Mucosa of gallbladder (tissue), 1 donor: ENCODE measurements at regions not wholly inside any gene's neighbourhood (a gene's known extent, or its start where the extent isn't known, plus 50 kb on each side); places are given as distances from the start of the nearest gene placed in this dataset.
"Not testable (repeated sequence)": the region's sequence is repeated elsewhere in the genome, so short reads cannot be mapped to it uniquely, and the experiment has no call there.

Source experiments
- DNase-seq: peaks from one replicate; pipeline ENCODE4 v3.0.0-alpha.2; 2020; ENCODE audit warnings: low spot score
- donor health status: DM: no; HTN: no; CAD: no.

DNA sequence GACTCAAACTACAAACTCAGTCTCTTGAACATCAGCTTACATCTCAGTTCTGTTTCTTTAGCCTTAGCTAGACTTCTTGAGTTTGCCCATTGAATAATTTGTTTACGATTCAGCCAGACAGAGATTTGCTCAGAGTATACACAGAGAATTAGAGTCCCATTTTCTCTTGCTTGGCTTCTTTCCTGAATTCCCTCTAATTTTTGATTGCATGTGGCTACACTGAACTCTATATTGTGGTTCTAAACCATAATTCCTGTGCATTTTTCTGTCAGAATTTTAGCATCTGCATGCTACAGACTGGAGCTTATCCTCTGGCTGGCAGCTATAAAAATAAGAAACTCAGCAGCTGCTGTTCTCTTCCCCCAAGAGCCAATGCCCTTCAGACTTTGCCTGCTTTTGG lies 354.9 kb downstream of the MDFIC start:
- no peak for DNase-seq

DNA sequence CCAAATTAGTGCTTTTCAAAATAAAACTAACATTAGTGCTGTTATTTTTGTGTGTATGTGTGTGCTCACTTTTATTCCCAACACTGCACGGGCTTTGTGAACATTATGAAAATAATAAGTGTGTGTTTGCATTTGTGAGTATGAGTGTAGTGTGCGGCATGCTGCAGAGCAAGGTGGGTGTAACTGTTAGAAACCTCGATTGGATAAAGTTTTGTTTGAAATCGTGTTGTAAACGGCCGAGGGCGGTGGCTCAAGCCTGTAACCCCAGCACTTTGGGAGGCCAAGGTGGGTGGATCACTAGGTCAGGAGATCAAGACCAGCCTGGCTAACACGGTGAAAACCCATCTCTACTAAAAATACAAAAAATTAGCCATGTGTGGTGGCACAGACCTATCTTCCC lies 352.0 kb downstream of the MDFIC start:
- not testable (repeated sequence) for DNase-seq

DNA sequence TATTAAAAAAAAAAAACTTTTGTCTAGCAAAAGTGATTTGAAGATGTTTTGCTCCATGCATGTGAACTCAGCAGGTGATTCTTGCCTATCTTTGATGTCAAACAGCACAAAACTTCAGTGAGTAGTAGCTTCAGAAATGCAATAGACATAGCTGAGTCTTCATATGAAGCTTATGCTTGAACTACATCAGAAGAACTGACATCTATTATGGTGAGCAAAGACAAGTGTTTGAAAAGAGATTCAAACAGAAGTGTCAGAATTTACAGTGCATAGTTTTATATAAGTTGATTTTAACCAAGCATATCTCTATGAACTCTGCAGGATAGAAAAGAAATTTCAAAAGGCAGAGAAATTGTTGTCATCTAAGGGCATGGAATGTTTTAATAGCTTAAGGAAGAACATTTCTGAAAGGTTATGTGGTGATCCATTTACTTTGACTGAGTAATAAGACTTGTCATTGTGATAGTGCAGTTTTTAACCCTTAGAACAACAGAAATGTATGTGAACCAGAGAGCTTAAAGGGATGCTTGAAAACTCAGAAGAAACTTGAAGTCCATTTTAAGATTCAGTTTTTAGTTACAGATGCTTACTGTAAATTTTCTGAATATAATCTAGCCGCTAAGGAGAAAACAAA lies 351.4 kb downstream of the MDFIC start:
- DNase-seq = no peak

DNA sequence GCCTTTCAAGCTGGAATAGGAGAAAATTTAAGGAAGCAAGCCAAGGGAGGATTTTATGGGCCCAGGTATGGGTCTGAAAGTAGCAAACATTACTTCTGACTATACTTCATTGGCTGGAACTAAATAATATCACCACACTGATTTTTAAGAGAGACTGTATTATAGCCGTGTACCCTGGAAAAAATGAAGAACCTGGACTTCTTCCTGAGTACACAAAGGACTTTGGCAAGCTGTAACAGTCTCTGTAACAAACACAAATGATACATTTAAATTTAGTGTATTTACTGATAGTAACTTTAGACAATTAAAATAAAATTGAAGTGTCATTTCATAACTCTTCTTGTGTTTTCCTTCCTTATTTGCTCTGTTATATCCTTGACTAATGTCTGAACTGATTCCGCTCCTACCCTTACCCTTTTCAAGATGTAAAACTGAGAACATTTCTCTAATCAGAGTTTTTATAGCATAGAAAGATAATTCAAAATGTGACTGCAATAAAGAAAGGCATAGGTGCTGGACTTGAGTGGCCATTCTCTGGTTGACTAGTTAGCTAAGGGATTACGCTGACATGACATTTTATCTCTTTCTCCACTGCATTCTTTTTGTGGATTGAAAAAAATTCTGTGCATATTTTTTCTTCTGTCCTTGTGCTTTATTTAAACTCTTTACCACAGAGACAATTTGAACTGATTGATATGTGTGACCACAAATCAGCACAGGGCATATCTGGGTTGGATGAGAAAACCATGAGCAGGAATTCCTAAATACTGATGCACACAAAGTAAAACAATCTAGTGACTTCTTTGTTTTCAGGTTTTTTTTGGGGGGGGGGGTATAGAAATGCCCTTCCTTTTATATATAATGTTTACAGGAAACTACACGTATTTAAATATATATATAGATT lies 349.7 kb downstream of the MDFIC start:
- DNase-seq = no peak

DNA sequence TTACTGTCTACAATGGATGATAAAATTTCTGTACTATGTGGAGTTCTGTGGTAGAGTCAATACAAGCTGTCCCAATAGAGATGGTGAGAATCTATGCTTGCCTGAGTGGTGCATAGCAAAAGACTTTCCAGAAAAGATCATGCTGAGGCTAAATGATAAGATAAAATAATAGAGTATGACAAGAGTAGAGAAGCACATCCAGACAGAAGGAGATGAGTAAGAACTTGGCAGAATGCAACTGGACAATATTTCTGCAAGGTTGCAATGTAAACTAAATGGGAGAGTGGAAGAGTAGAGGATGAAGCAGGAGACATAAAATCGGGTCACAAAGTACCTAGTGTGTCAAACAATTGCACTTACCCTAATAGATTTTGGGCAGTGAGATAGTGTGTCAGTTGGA lies 347.6 kb downstream of the MDFIC start:
- no peak for DNase-seq

DNA sequence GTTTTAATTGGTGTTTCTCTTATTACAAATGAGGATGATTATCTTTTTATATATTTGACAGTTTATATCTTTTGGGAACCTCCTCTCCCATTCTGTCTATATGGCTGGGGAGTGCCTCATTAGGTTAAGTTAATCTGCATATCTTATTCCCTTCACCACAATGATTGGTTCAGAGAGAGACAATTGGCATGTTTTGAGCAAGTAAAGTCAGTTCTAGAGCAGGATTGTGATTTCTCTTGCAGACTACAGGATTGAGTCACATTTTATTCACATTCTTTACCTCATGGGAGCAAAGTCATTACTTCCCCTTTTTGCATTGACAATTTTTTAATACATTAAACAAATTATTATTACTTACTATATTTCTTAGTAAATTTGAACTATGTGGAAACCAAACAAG lies 345.6 kb downstream of the MDFIC start:
- no peak for DNase-seq

DNA sequence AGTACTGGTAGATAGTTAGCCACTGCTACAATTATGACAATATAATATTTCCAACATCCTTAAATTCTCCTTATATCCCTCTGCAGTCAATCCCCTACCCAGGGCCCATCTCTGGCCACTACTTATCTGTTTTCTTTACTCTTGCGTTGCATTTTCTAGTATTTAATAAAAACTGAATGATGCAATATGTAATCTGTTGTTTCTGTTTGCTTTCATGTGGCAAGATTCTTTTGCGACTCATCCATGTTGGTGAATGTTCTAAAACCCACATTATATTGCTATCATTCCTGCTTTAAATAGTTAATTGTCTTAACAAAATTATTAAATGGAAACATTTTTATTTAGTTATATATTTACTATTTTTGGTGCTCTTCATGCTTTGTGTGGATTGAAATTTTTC lies 338.5 kb downstream of the MDFIC start:
- no peak for DNase-seq

DNA sequence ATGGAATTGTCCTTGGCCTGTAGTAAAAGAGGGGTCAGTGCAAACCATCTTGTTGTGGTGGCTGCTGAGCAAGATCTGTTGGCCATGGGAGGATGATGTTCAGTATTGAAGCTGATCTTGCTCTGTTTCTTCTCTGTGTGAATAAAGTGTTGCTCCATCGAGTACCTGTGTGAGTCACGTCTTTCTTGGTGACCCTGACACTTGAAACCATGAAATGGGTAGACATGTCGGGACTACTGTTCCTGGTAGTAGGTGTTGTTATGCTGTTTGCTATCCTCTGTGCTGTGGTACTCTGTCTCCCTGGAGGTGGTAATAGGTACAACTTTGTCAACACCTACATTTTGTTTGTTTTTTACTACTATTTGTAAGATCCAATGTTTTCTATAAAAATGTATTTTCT lies 330.6 kb downstream of the MDFIC start:
- no peak for DNase-seq

DNA sequence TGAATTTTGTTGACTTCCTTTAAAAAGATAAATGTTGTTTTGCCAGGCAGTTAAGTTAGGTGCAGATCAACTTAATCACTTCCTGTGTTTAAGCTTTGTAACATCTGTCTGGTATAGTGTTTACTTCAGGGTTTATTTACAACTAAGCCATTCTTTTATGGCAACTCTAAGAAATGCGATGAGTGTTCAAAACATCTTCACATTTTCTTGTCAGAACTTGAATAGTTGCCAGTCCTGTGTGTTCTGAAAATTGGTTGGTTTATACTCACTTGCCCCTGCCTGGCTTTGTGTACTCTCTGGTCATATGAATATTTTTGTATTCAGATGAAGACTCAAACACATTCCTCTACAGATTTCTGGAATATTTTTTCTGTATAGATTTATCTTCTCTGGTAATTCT lies 327.2 kb downstream of the MDFIC start:
- no peak for DNase-seq

DNA sequence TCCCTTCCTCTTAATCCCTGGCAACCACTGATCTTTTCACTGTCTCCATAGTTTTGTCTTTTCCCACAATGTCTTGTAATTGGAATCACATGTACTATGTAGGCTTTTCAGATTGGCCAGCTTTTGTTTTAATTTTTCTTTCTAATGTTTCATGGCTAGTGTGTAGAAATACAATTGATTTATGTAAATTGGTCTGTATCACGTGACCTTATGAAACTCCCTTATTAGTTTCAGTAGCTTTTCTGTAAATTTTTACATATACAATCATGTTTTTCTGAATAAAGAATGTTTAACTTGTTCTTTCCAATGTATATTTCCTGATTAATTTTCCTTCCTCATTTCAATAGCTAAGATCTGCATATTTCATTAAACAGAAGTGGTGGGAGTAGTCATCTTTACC lies 319.3 kb downstream of the MDFIC start:
- DNase-seq = no peak

DNA sequence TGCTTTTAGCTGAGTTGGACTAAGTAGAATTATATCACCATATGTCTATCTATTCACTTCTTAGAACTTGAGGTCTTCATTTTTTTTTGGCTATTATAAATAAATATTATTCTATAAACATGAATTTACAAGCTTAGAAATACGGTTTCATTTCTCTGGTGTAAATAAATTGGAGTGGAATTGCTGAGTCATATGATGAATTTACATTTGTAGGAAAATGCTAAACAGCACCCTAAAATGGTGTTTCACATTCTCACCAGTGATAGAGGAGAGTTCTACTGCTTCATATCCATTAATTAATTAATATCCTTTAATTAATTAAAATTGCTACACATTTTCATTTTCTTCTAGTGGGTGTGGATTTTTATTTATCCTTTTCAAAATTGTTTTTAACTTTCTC lies 318.3 kb downstream of the MDFIC start:
- no peak for DNase-seq

DNA sequence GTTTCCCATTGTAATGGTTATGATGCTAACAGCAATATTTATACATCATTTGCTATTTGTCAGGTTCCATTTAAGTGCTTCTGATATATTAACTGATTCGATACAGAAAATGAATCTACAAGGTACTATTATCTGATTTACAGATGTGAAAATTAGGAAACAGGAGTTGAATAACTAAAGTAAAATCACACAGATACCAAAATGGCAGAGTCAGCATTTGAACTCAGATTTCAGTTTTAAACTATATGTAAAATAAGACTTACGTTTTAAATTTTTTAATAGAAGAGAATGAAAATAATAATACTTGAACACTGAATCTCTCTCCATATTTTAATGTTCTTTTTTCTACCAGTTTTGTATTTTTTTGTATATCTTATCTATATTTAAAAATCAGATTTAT lies 313.2 kb downstream of the MDFIC start:
- DNase-seq = no peak

DNA sequence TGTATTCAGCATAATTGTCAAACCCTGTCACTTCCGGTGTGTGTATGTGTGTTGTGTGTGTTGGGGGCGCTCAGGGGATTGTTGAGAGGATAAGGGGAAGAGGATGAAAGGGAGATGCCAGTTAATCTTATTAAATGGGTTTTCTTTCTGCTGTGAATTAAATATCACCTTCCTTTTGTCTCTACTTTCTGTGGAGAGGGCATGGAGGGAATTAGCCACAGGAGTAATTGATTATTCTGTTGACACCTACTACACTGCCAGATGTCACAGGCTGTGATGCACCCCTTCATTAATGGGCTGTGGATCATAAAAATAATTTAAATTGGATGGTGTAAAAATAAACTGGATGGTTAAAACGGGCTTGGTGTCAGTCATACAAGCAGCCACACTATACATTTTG lies 311.9 kb downstream of the MDFIC start:
- no peak for DNase-seq

DNA sequence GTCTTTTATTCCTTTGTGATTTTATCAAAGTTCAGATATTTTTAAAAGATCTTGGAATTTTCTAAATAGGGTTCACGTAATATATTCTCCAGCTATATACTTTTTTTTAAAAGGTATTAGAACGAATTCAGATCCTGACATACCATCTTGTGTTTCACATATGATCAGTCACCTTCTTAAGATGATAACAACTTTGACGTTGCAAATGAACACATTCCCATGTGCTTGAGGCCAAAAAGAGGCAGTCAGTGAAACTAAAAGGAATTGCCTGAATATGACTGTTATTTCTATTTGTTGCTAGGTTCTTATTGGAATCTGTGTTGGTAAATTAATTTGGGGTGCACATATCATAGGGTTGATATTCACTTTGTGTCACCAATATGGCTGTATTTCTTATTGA lies 310.1 kb downstream of the MDFIC start:
- no peak for DNase-seq

DNA sequence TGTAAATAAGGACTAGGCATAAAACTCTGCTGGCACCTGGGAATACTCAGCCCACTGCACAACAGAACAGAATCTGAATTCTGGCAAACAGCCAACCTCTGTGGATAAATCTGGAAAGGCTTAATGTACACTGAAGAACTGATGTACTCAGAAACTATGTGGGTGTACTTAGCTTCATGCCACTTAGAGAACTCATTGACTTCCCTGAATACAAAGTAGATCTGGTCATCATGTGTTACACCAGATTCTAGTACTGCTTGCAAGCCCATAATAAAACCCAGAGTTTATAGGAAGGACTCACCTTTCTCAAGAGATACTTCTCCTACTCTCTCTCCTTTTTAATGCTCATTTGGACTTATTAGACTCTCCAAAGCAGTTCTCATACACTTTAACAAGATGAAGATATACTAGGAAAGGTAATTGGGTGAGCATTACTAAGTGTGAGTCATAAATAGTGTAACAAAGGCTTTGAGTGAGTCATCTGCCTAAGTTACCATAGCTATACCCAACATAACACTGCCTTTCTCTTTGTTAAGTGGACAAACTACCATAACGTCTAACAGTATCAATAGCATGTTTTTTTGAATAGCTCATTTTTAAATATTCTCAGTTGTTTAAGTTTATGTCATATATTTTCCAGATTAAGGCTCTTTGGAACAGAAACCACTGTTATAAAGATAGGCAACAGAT lies 309.1 kb downstream of the MDFIC start:
- no peak for DNase-seq

DNA sequence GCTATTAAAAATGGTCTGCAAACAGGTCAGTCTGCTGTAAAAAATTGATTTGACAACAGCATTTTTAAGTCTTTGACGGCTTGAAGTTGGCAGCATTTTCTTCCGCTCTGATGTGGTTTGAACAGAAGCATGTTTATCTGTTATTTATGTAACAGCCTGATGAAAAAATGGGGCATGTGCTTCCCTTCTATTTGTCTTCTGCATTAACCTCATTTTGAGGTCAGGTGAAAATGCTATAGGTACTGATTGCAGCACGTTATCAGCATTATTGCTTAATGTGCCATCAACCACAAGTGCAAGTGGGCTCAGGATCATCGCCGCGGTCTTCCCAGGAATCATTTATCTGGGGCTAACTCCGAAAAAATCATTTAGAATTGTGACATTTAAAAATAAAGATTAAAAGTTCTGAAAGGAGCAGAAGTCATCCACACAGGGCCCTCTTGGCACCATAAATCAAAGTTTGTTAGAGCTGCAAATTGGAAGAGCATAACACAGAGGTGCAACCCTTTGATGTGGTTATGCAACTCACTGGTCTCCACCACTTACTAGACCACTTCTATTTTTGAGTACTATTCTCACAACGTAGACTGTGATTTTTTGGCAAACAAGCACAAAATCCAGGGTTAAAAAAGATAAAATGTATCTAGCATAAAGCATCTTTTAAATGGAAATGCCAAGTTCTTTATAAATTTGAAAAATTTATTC lies 307.7 kb downstream of the MDFIC start:
- no peak for DNase-seq

DNA sequence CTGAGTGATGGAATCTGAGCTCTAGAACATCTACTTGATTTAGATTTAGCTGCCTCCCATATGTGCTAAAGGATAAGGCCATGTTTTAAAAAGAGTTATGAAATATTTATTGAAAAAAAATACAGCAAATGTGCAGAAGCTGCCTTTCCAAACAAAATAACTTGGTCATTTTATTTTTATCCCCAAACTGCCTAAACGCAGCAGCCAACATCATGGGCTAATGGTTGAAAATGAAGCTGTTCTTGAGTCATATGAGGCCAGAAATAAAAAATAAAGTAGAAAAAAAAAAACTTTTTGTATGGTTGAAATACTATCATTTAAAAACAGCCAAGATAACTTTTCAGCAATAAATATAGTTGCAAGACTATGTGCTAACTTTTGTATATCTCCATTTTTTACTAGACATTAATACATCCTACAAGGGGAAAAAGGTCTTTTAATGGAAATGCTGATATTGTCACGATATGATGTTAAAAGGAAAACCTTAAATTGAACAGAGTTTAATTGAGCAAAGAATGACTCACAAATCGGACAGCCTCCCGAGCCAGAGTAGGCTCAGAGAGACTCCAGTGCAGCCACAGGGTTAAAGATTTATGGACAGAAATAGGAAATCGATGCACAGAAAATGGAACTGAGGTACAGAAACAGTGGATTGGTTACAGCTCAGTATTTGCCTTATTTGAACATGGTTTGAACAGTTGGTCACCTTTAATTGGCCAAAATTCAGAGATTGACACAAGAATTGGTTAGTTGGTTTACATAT lies 305.8 kb downstream of the MDFIC start:
- no peak for DNase-seq

DNA sequence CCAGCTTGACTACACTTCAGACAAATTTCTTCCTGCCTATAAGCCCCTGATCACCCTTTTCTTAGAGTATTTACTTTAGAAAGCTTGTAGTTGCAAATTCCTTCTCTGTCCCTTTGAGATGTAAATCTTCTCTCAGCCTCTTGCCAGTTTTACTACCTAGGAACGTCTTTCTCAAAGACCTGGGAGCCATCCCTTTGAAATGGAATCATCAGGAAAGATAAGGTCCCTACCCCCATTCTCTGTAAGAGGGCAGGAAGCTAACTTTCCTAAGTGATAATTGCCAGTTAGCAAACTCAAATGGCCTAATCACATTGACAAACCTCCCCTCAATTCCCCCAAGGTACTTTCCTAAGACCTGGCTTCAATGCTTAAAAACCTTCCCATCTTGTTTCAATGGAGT lies 304.5 kb downstream of the MDFIC start:
- DNase-seq = no peak

DNA sequence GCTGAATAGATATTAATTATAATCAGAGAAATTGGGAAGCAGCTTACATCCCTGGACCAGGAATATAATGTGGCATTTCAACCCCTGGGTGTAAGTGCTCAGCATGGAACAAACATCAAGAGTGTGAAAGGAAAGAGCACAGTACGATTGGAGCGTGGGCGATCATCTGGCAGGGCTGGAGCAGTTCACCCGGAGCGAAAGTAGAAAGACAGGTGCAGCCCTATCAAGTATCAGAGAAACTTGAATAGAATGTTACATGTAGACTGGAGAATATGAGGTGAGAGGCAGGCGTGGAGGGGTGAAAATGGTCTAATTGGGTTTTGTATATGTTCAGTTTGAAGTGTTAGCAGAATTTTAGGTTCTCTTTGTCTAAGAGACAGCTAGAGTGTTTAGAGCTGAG lies 303.0 kb downstream of the MDFIC start:
- DNase-seq = no peak

DNA sequence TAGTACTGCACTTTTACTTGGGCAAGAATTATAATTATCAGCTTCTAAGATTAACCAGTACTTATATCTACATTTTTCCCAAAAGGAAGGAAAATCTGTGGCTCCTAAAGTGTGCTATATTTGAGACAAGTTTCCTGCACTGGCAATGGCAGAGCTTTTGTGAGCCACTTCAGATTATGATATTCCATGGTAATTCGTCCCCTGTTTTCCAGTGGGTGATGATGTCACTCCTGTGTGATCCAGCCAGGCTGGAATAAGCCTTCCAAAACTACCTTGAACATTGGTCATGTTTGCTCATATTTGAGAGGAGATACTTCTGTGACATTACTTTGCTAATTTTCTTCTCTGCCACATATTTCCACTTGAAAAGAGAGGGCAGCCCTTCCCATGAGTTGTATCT lies 302.1 kb downstream of the MDFIC start:
- DNase-seq = no peak

DNA sequence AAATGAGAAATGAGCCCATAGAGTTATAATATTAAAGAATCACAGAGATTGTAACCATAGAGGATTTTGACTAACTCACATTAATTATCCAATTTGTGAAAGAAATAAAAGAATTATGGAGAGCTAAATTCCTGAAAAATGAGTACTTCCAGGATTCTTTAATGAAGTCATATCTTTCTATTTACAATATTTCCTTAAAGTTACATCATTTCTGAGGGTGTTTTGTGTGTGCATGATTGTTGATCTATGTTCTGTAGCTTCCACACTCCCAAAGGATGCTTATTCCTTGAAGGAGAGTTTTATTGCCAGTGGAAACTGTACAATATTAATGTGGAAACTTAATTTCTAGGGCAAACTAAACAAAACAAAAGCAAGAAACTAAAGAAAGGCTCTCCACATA lies 299.6 kb downstream of the MDFIC start:
- no peak for DNase-seq

DNA sequence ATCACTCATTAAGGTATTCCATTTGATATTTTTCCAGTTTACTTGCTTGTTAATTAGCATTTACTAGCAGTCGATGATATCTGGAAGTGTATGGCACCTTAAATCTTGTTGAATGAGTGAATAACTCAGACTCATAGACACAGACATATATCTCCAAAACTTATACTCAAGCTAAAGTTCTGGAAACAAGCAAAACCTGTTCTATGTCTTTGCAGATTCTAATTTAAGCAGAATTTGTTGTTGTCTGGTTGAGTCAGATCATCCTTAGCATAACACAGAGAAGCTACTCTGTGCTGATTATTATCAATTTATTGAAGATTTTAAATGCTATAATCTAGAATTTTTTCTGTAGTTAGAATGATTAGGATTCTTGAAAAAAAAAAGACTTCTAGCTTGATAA lies 296.2 kb downstream of the MDFIC start:
- DNase-seq = no peak
